Brain microvascular endothelial cell (primary cell): ENCODE measurements at regions not wholly inside any gene's neighbourhood (a gene's known extent, or its start where the extent isn't known, plus 50 kb on each side); places are given as distances from the start of the nearest gene placed in this dataset.
"Not testable (repeated sequence)": the region's sequence is repeated elsewhere in the genome, so short reads cannot be mapped to it uniquely, and the experiment has no call there.

ENCODE experiments used
- DNase-seq: peaks from one replicate; pipeline ENCODE4 v3.0.0-alpha.2; 2020
- H3K27ac ChIP-seq: fragments of 250-450 bp; sonication (Bioruptor Pico); 2 replicates; pipeline ENCODE4 v1.5.1; 2020; ENCODE audit warnings: mild to moderate bottlenecking, moderate library complexity
- H3K27me3 ChIP-seq: fragments of 250-450 bp; sonication (Bioruptor Pico); replicated peaks from 2 replicates; pipeline ENCODE4 v1.5.1; 2020; ENCODE audit warnings: mild to moderate bottlenecking
- H3K36me3 ChIP-seq: fragments of 250-450 bp; sonication (Bioruptor Pico); replicated peaks from 2 replicates; pipeline ENCODE4 v1.5.1; 2020; ENCODE audit warnings: mild to moderate bottlenecking
- H3K4me3 ChIP-seq: 2 replicates; pipeline ENCODE4 v1.5.1; 2011; ENCODE audit warnings: low read depth, mild to moderate bottlenecking, control low read depth, low read length, moderate library complexity
- CTCF ChIP-seq: IDR thresholded peaks from 2 replicates; pipeline ENCODE4 v1.5.1; 2011; ENCODE audit warnings: low read depth, mild to moderate bottlenecking, moderate library complexity, low read length, control low read depth, inconsistent platforms; ENCODE audit errors: missing control alignments
- in situ Hi-C: cut with HindIII; loops from 2 replicates; pipeline ENCODE4 v1.10.0; 2017; ENCODE audit warnings: low sequenced_read_pairs, low pct_ligation_motif_present

DNA sequence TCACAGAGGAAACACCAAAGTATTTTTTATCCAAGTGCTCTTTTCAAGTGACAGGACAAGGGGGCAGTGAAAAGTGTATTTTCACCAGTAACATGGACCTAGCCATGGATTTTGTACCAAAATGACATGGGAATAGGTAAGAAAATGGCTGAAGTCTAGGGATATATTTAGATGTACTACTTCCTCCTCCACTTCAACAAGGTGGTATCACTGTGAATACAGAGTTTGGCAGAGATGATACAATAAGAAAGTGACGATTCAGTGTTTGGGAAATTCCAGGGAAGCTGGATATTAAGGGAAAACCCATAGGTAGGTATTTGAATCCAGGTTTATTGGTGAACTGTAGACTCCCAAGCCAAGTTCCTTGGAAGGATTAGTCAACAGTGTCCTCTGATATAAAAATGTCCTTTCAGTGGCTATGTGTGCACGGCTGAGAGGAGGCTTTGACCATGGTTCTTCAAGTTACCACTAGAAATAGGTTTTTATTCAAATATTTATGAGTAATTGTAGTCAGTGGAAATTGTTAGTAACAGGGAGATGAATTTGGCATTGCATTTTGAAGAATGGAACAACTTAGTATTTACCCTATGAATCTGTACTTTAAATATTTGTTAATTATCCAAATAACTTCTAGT is 356.0 kb upstream of the CITED2 start:
- Histone ChIP-seq H3K27ac (no peak overlapping the region), H3K36me3 (no peaks in the 10 kb centered on the region), H3K4me3 (no peak overlapping the region), H3K27me3 (no peaks in the 10 kb centered on the region)
- no peak for DNase-seq
- no peak for TF ChIP-seq CTCF
- in situ Hi-C loops, result no loop called here

- no peaks in the 10 kb centered on the region for H3K36me3 ChIP-seq
- H3K27me3 ChIP-seq, result no peaks in the 10 kb centered on the region
- no peak overlapping the region for H3K4me3 ChIP-seq
- H3K27ac ChIP-seq, result no peak overlapping the region
- DNase-seq, result no peak
- in situ Hi-C loops, result no loop called here
- no peak for TF ChIP-seq CTCF
These were observed 354.5 kb upstream of the CITED2 start for GRCh38 chr6:139728876-139729427.

- H3K27ac ChIP-seq, H3K27me3 ChIP-seq, H3K4me3 ChIP-seq, DNase-seq, H3K36me3 ChIP-seq, in situ Hi-C loops: not testable (repeated sequence)
These were observed 351.8 kb upstream of the CITED2 start for GRCh38 chr6:139726272-139726671.

DNA sequence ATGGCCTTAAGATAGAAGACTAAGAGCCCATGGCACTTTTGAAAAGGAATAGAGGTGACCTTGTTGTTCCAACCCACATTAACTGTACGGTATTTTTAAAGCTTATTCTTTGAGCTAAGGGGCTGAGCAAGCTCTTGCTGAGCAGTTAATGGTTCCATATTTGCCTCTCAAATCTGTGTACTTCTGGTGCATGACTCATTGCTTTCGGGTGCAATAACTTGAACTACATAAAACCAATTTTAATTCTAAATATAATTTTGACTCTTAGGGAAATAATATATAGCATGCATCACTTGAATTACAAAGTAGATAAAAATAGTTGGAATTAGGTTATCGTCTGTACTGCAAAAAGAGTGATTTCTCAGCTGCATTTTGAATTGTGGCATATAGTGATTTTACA is 348.1 kb upstream of the CITED2 start:
- Histone ChIP-seq H3K36me3 (no peaks in the 10 kb centered on the region), H3K27me3 (no peaks in the 10 kb centered on the region), H3K27ac (no peak overlapping the region), H3K4me3 (no peak overlapping the region)
- in situ Hi-C loops, result no loop called here
- DNase-seq, result no peak
- no peak for TF ChIP-seq CTCF

- no peak for TF ChIP-seq CTCF
- Histone ChIP-seq H3K36me3 (no peaks in the 10 kb centered on the region), H3K4me3 (no peak overlapping the region), H3K27ac (no peak overlapping the region), H3K27me3 (no peaks in the 10 kb centered on the region)
- no peak for DNase-seq
- in situ Hi-C loops, result no loop called here
These were observed 347.5 kb upstream of the CITED2 start for GRCh38 chr6:139721954-139722353.

- DNase-seq, result no peak
- no peaks in the 10 kb centered on the region for H3K27me3 ChIP-seq
- H3K27ac ChIP-seq, result no peak overlapping the region
- TF ChIP-seq CTCF, result no peak
- H3K36me3 ChIP-seq, result no peaks in the 10 kb centered on the region
- in situ Hi-C loops, result no loop called here
- no peak overlapping the region for H3K4me3 ChIP-seq
These were observed 339.6 kb upstream of the CITED2 start for GRCh38 chr6:139713900-139714506.
